Omental fat pad (tissue), 3 donors: ENCODE measurements at regions not wholly inside any gene's neighbourhood (a gene's known extent, or its start where the extent isn't known, plus 50 kb on each side); places are given as distances from the start of the nearest gene placed in this dataset.

Experiments used
- ATAC-seq: fragments of 150-250 bp; one replicate; pipeline ENCODE4 v1.9.1; 2016; ENCODE audit warnings: mild to moderate bottlenecking, moderate library complexity; ENCODE audit not compliant: low FRiP score
- DNase-seq: peaks from one replicate; pipeline ENCODE4 v3.0.0-alpha.2; 2019; ENCODE audit warnings: low spot score
- CTCF ChIP-seq, 3 donors: fragments of 450-650 bp; IDR thresholded peaks; one replicate each; pipeline ENCODE4 v1.5.1; 2016 to 2017; ENCODE audit warnings: antibody characterized with exemption in 3 of 3, mild to moderate bottlenecking in 3 of 3, moderate library complexity in 2 of 3

GRCh38 chr3:176447369-176447768 is 749.9 kb downstream of the TBL1XR1 start:
- ATAC-seq (no peak), DNase-seq (no peak)
- no peak for TF ChIP-seq CTCF (IDR thresholded peaks at IDR 0.05)

GRCh38 chr3:176442326-176442725 is 755.0 kb downstream of the TBL1XR1 start:
- TF ChIP-seq CTCF (IDR thresholded peaks at IDR 0.05), result no peak
- no peak for ATAC-seq
- no peak for DNase-seq

- DNase-seq (no peak), ATAC-seq (no peak)
- TF ChIP-seq CTCF (IDR thresholded peaks at IDR 0.05), result no peak
These were observed 757.6 kb downstream of the TBL1XR1 start for GRCh38 chr3:176439729-176440128.

- no peak for TF ChIP-seq CTCF (IDR thresholded peaks at IDR 0.05)
- ATAC-seq, result no peak
- DNase-seq, result no peak
These were observed 765.3 kb downstream of the TBL1XR1 start for GRCh38 chr3:176431991-176432390.

GRCh38 chr3:176431038-176431418 is 766.3 kb downstream of the TBL1XR1 start:
- no peak for TF ChIP-seq CTCF (IDR thresholded peaks at IDR 0.05)
- DNase-seq (no peak), ATAC-seq (no peak)

GRCh38 chr3:176430244-176431037 is 766.8 kb downstream of the TBL1XR1 start:
- DNase-seq (no peak), ATAC-seq (no peak)
- no peak for TF ChIP-seq CTCF (IDR thresholded peaks at IDR 0.05)

GRCh38 chr3:176428552-176428951 is 768.7 kb downstream of the TBL1XR1 start:
- ATAC-seq (no peak), DNase-seq (no peak)
- TF ChIP-seq CTCF (IDR thresholded peaks at IDR 0.05), result no peak
